ENCODE measurements at regions not wholly inside any gene's neighbourhood (a gene's known extent, or its start where the extent isn't known, plus 50 kb on each side); places are given as distances from the start of the nearest gene placed in this dataset.

GRCh38 chr2:120549841-120550240, 185.8 kb upstream of the GLI2 start:
- no peaks in the 10 kb centered on the region for H3K9me3 ChIP-seq
- H3K27me3 ChIP-seq, result no peaks in the 10 kb centered on the region
- no peak for DNase-seq
- H3K4me1 ChIP-seq, result no peaks in the 10 kb centered on the region
- no peak overlapping the region for H3K4me3 ChIP-seq (ENCODE audit: low read depth, low read length)
- no peak for TF ChIP-seq CTCF (IDR thresholded peaks at IDR 0.05; ENCODE audit: low read depth, low read length)
- no peaks in the 10 kb centered on the region for H3K36me3 ChIP-seq

GRCh38 chr2:120550282-120550681, 185.4 kb upstream of the GLI2 start:
- no peak overlapping the region for H3K4me3 ChIP-seq (ENCODE audit: low read depth, low read length)
- TF ChIP-seq CTCF (IDR thresholded peaks at IDR 0.05; ENCODE audit: low read depth, low read length), result no peak
- H3K36me3 ChIP-seq, result no peaks in the 10 kb centered on the region
- H3K4me1 ChIP-seq, result no peaks in the 10 kb centered on the region
- no peak for DNase-seq
- no peaks in the 10 kb centered on the region for H3K27me3 ChIP-seq
- H3K9me3 ChIP-seq, result no peaks in the 10 kb centered on the region

GRCh38 chr2:120550893-120551446, 184.7 kb upstream of the GLI2 start:
- no peak for DNase-seq
- Histone ChIP-seq H3K9me3 (no peaks in the 10 kb centered on the region), H3K36me3 (no peaks in the 10 kb centered on the region), H3K27me3 (no peaks in the 10 kb centered on the region), H3K4me1 (no peaks in the 10 kb centered on the region), H3K4me3 (ENCODE audit: low read depth, low read length) (no peak overlapping the region)
- TF ChIP-seq CTCF (IDR thresholded peaks at IDR 0.05; ENCODE audit: low read depth, low read length), result no peak

- H3K27me3 ChIP-seq, result no peaks in the 10 kb centered on the region
- no peak for DNase-seq
Observed at GRCh38 chr2:120551522-120551921, 184.1 kb upstream of the GLI2 start.

GRCh38 chr2:120552079-120552478, 183.6 kb upstream of the GLI2 start:
- Histone ChIP-seq H3K4me3 (ENCODE audit: low read depth, low read length) (no peak overlapping the region), H3K4me1 (no peaks in the 10 kb centered on the region), H3K36me3 (no peaks in the 10 kb centered on the region), H3K9me3 (no peaks in the 10 kb centered on the region), H3K27me3 (no peaks in the 10 kb centered on the region)
- no peak for TF ChIP-seq CTCF (IDR thresholded peaks at IDR 0.05; ENCODE audit: low read depth, low read length)
- no peak for DNase-seq

More at GRCh38 chr2:120551522-120551921, 184.1 kb upstream of the GLI2 start:
- TF ChIP-seq CTCF (IDR thresholded peaks at IDR 0.05; ENCODE audit: low read depth, low read length), result no peak
- H3K9me3 ChIP-seq, result no peaks in the 10 kb centered on the region
- no peaks in the 10 kb centered on the region for H3K36me3 ChIP-seq
- no peak overlapping the region for H3K4me3 ChIP-seq (ENCODE audit: low read depth, low read length)
- H3K4me1 ChIP-seq, result no peaks in the 10 kb centered on the region

GRCh38 chr2:120552800-120553481, 182.7 kb upstream of the GLI2 start:
- peak; percentile 49 for TF ChIP-seq CTCF (IDR thresholded peaks at IDR 0.05; ENCODE audit: low read depth, low read length)
- DNase-seq, result peak; percentile 57
- Histone ChIP-seq H3K9me3 (no peaks in the 10 kb centered on the region), H3K36me3 (no peaks in the 10 kb centered on the region), H3K4me3 (ENCODE audit: low read depth, low read length) (no peak overlapping the region), H3K4me1 (no peaks in the 10 kb centered on the region), H3K27me3 (no peaks in the 10 kb centered on the region)
